HEK293T (cell line): ENCODE measurements at regions not wholly inside any gene's neighbourhood (a gene's known extent, or its start where the extent isn't known, plus 50 kb on each side); places are given as distances from the start of the nearest gene placed in this dataset.

Experiments
- ARNT ChIP-seq: fragments of 450-650 bp; IDR thresholded peaks from 2 replicates; pipeline ENCODE4 v1.6.1; 2017; ENCODE audit warnings: mild to moderate bottlenecking
- BHLHE40 ChIP-seq: fragments of 450-650 bp; IDR thresholded peaks from 2 replicates; pipeline ENCODE4 v1.6.1; 2016; ENCODE audit warnings: mild to moderate bottlenecking, moderate library complexity, borderline replicate concordance
- ELF4 ChIP-seq: fragments of 450-650 bp; IDR thresholded peaks from 2 replicates; pipeline ENCODE4 v1.6.1; 2017; ENCODE audit warnings: antibody characterized with exemption
- FOXK2 ChIP-seq: fragments of 450-650 bp; IDR thresholded peaks from 2 replicates; pipeline ENCODE4 v1.6.1; 2016; ENCODE audit warnings: mild to moderate bottlenecking
- FOXM1 ChIP-seq: fragments of 450-650 bp; IDR thresholded peaks from 2 replicates; pipeline ENCODE4 v1.6.1; 2017; ENCODE audit warnings: mild to moderate bottlenecking, borderline replicate concordance
- HDGF ChIP-seq: fragments of 450-650 bp; IDR thresholded peaks from 2 replicates; pipeline ENCODE4 v1.6.1; 2017; ENCODE audit warnings: antibody characterized with exemption, borderline replicate concordance
- SUZ12 ChIP-seq: fragments of 450-650 bp; IDR thresholded peaks from 2 replicates; pipeline ENCODE4 v1.6.1; 2016; ENCODE audit warnings: mild to moderate bottlenecking
- ZNF384 ChIP-seq: fragments of 450-650 bp; IDR thresholded peaks from 2 replicates; pipeline ENCODE4 v1.6.1; 2016

- no peak for TF ChIP-seq FOXM1
- no peak for TF ChIP-seq BHLHE40
- TF ChIP-seq ARNT: no peak
- no peak for TF ChIP-seq ELF4
- no peak for TF ChIP-seq FOXK2
- no peak for TF ChIP-seq SUZ12
- TF ChIP-seq HDGF: no peak
- no peak for TF ChIP-seq ZNF384
Measured at GRCh38 chr10:21388589-21388988, 136.9 kb downstream of the SKIDA1 start.
